NCI-H345 (cell line): ENCODE measurements at regions not wholly inside any gene's neighbourhood (a gene's known extent, or its start where the extent isn't known, plus 50 kb on each side); places are given as distances from the start of the nearest gene placed in this dataset.
"Not testable (repeated sequence)": the region's sequence is repeated elsewhere in the genome, so short reads cannot be mapped to it uniquely, and the experiment has no call there.

ENCODE experiments used
- DNase-seq: peaks from one replicate; lab custom pipeline; 2025; lab: John Stamatoyannopoulos, UW

DNA sequence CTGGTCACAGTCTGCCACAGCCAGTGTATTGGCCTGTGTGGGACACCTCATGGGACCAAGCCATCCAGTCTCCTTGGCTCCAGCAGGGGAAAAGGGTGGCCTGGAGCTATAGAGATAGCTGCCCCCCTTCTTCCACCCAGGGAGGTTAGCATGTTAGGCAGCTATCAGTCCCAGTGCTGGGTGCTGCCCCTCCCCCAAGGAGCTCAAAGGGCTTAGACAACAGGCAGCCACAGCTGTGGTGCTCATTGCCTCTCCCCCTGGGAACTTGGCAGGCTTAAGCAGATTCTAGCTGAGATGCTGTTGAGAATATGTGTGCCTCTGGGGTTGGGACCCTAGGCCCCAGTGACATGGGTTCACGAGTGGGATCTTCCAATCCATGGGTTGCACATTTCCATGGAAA lies 226.0 kb upstream of the PTGER4 start:
- DNase-seq: no peak

DNA sequence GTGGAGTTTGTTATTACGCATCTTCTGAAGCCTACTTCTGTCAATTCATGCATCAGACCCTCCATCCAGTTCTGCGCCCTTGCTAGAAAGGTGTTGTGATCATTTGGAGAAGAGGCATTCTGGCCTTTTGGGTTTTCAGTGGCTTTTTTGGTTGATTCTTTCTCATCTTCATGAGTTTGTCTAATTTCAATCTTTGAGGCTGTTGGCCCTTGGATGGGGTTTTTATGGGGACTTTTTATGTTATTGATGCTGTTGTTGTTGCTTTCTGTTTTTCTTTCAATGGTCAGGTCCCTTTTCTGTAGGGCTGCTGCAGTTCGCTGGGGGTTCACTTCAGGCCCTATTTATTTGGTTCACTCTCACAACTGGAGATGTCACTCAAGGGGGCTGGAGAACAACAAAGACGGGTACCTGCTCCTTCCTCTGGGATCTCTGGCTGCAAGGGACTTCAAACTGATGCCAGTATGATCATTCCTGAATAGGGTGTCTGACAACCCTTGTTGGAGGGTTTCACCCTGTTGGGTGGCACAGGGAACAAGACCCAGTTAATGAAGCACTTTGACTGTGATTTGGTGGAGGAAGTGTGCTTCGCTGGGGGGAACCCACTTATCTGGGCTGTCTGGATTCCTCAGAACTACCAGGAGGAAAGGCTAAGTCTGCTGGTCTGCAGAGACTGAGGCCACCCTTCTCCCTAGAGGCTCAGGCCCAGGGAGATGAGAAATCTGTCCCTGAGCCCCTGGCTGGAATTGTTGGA lies 226.7 kb upstream of the PTGER4 start:
- no peak for DNase-seq

- no peak for DNase-seq
Measured at GRCh38 chr5:40447438-40447837, 232.3 kb upstream of the PTGER4 start.

GRCh38 chr5:40446910-40447309 lies 232.8 kb upstream of the PTGER4 start:
- DNase-seq: no peak

DNA sequence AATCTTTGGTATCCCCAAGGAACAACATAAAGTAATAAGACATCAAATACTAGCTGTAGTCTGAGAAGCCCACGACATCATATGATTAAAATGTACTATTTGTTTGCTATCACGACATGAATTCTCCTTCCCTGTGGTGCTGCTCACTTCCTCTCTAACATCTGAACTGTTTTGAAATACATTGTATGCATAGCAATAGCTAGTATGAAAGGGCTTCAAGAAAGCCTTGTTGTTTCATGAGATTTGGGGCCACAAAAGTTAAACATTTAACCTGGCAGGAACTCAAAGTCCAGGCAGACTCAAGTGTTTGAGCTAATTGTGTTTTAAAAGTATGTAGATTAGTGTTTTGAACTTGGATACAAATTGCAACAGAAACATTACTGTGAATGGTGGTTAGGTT lies 237.4 kb upstream of the PTGER4 start:
- DNase-seq: no peak

GRCh38 chr5:40441733-40442132 lies 238.0 kb upstream of the PTGER4 start:
- no peak for DNase-seq

DNA sequence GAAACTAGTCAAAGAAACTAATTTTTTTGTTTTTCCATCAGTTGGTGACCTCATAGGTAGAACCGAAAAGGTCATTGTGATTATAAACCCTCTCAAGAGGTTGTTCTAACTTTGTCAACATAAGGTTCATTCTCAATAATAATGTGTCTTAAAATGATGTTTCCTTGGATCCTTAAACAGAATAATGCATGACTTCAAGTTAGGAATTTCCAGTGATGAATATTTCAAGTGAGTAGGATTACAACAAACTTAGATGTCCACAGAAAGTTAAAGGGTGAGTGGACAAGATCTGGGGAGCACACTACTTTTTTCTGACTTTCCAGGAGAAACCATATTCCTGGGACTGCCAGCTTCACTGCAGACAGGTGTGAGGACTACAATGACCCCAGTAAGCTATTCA lies 239.0 kb upstream of the PTGER4 start:
- no peak for DNase-seq

GRCh38 chr5:40439103-40439502 lies 240.6 kb upstream of the PTGER4 start:
- DNase-seq: not testable (repeated sequence)

DNA sequence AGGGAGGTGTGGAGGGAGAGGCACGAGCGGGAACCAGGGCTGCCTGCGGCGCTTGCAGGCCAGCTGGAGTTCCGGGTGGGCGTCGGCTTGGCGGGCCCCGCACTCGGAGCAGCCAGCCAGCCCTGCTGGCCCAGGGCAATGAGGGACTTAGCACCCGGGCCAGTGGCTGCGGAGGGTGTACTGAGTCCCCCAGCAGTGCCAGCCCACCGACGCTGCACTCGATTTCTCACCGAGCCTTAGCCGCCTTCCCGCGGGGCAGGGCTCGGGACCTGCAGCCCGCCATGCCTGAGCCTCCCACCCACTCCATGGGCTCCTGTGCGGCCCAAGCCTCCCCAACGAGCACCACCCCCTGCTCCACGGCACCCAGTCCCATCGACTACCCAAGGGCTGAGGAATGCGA lies 241.1 kb upstream of the PTGER4 start:
- DNase-seq: not testable (repeated sequence)

GRCh38 chr5:40437452-40437861 lies 242.3 kb upstream of the PTGER4 start:
- DNase-seq: no peak

DNA sequence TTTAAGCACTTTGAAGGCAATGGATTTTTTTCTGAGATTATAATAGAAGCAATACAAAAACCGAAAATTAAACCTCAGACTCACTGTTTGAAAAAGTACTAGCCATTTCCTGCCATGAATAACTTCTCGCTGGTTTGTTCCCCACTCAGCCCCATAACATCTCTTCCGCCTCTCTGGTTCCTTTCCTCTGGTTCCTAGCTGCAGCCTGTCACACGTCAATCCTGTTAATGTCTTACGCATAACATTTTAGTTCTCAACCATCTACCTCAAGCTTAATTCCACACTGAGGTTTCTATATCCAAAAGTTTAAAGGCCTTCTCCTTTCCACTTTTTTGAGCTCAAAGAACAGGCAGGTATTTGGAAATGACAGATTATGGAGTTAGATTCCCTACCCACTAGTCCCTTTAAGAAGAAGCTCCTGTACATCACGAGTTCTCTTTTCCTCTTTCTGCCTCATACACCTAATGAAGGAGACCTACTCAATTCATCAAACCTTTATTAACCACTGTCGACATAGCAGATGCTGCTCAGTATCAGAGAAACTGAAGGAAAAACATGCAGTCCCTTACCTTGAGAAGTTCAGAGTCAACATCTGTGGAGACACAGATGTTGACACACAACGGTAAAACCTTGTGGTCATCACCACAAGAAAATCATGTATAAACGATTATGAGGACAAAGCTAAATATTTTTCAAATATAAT lies 243.0 kb upstream of the PTGER4 start:
- no peak for DNase-seq

GRCh38 chr5:40435706-40436105 lies 244.0 kb upstream of the PTGER4 start:
- not testable (repeated sequence) for DNase-seq

DNA sequence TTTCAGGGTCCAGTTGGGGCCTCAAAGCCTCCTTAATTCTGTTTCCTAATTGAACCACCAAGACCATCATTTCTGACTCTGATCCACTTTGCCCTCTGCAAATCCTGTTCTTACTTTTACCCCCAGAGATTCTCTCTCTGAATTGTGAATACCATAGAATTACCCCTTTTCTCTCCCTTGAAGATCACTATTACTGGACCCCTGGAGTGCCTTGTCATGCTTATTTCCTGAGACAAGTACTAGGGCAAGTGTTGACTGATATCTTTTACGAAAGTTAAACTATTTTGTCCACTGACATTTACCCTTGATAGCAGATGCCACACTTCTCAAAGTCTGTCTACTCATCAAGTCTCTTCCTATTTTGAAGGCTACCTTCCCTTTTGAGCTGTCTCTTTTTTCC lies 246.9 kb upstream of the PTGER4 start:
- DNase-seq: no peak

DNA sequence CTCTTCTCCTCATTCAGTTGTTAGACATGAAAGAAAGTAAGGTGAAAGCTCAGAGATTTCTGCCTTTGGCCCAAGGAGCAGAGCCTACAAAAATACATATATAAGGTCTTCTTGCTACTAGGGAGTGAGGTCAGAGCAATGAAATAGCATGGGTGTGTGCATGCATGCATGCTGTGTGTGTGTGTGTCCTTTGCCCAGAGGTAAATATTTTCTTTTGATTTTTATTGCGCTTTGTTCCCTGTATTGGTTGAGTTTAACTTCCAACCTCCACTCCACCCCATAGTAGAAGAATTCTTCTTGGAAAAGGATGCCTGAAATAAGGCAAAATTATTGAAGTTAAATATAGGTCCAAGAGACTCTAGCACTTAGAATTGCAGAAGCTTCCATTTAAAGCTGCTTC lies 248.0 kb upstream of the PTGER4 start:
- no peak for DNase-seq

DNA sequence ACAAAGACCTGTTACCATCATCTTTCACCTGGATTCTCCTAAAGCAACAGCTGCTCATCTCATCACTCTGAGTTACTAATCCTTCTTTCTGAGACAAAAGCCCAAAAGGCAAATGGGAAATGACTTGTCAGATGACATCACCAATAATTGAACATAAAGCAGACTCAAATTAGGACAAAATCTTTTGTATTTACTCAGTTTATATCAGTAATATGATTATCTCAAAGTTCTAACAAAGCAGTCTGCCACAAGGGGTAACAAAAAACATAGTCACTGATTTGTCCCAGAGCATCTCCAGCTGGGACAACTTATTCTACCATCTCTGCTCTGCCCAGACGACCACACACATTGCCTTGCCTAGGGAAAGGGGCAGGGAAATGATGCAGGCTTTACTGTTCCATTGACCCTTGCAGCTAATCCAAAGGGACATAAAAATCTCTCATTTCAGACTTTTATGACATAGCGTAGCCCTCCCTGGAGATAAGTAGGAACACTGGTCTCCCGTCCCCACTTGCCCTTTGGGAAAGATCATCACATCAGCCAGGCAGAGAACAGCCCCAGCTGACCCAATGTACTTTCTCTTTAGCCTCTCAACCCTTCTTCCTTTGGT lies 249.5 kb upstream of the PTGER4 start:
- DNase-seq: no peak

DNA sequence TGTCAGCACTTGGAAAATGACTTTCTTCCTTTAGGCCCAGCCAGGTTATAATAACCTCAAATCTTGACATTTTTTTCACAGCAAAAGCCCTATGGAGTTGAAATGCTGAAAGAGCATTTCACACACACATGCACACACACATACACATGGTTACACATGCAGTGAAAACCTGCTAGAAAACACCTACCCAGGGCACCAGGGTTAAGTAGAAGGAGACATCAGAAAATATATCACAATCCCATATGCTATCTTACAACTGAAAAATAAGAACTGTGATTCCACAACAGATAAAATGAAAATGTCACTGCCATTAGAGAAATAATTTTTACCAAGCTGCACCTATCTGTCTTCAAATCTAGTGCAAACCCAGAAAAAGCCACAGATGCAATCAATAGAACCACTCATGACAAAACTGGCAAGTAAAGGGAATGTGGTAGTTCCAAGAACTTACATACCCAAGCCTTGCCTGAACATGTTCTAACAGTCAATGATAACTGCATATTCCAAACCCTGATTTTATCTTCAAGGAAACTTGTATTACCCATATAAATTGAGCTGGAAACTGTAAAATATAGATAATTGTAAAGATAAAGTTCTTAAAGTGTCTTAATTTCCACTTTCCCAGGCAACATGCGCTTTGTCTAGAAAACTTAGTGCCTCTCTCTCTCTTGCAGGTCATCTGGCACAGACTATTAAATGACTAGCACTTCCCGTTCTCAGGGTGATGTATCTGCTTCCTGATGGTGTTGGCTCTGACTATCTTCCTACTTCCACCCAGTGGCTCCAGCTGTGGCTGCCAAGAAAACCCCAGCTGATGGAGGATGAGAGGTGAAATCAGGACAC lies 250.2 kb upstream of the PTGER4 start:
- DNase-seq: no peak

DNA sequence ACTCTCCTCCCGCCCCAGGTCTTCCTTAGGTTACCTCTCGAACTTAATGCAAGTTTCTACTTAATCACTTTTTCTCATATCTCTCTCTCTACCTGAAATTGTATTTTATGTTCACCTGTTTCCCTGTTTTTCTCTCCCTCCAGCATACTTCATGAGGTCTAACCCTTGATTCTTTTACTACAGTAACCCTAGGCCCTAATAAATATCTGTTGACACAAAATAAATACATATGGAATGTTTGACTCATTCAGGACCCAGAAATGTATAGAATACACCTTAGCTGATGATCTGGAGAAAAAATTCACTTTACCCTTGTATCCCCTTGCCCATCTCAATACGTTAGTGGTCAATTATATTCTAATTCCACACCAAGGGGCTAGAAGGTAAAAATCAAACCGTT lies 250.9 kb upstream of the PTGER4 start:
- DNase-seq: no peak

GRCh38 chr5:40428126-40428525 lies 251.6 kb upstream of the PTGER4 start:
- DNase-seq: no peak

- not testable (repeated sequence) for DNase-seq
Measured at GRCh38 chr5:40417046-40417810, 262.5 kb upstream of the PTGER4 start.

DNA sequence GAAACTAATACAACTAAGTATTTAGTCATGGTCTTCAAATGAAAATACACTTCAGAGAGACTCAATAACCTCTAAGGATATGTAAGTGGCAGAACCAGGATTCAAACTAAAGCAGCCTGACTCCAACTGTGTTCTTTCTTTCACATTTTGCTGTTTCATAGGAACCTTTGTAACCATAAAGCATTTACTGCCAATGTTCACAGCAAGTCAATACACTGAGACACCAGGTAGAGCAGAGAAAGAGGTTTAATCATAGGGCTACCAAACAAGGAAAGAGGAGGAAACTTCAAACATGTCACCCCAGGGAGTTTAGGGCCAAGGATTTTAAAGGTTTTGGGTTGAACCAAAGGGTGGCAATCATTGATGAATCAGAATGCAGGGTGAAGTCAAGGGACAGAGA lies 263.1 kb upstream of the PTGER4 start:
- no peak for DNase-seq

GRCh38 chr5:40416098-40416497 lies 263.6 kb upstream of the PTGER4 start:
- no peak for DNase-seq

- DNase-seq: no peak
Measured at GRCh38 chr5:40414922-40415321, 264.8 kb upstream of the PTGER4 start.
